PC-3 (cell line): ENCODE measurements at regions not wholly inside any gene's neighbourhood (a gene's known extent, or its start where the extent isn't known, plus 50 kb on each side); places are given as distances from the start of the nearest gene placed in this dataset.

Experiments
- ATAC-seq: fragments of 200-7000 bp; cut with Tn5 transposase; 2 replicates; pipeline ENCODE4 v1.9.1; 2020; ENCODE audit warnings: mild to moderate bottlenecking, moderate library complexity
- BruUV-seq: library from RNA; stranded (reverse); fragments of 400-500 nt; replicated peaks from 2 replicates; lab custom pipeline; 2021; lab: Mats Ljungman, UMichigan
- CTCF ChIA-PET: fragments of 300-600 bp; sonication (Branson Sonifier 250); formaldehyde crosslinking; loops from one replicate; lab custom pipeline; 2022; ENCODE audit warnings: antibody characterized with exemption; lab: Charles Lee
- POLR2A ChIA-PET: fragments of 300-600 bp; sonication (Branson Sonifier 250); formaldehyde crosslinking; loops from one replicate; lab custom pipeline; 2022; ENCODE audit warnings: antibody characterized with exemption; ENCODE audit not compliant: unreplicated experiment; lab: Charles Lee
- DNase-seq: peaks from one replicate; pipeline ENCODE4 v3.0.0-alpha.2; 2015
- H2AFZ ChIP-seq: fragments of 300-600 bp; sonication (generic); 2 replicates; pipeline ENCODE4 v1.6.0; 2016; ENCODE audit warnings: antibody characterized with exemption, low read length
- H3F3A ChIP-seq: fragments of 300-600 bp; sonication (generic); one replicate; pipeline ENCODE4 v1.6.0; 2017; ENCODE audit warnings: antibody characterized with exemption, low read length, control low read depth, mild to moderate bottlenecking; ENCODE audit not compliant: unreplicated experiment
- H3K27ac ChIP-seq: fragments of 300-600 bp; sonication (generic); 2 replicates; pipeline ENCODE4 v1.5.1; 2016; ENCODE audit warnings: mild to moderate bottlenecking, low read length
- H3K27me3 ChIP-seq: fragments of 300-600 bp; sonication (generic); 2 replicates; pipeline ENCODE4 v1.6.1; 2016; ENCODE audit warnings: low read length, mixed read lengths
- H3K36me3 ChIP-seq: fragments of 300-600 bp; sonication (generic); 2 replicates; pipeline ENCODE4 v1.6.1; 2016; ENCODE audit warnings: low read depth, mixed run types, low read length, mixed read lengths
- H3K4me1 ChIP-seq: fragments of 300-600 bp; sonication (generic); 2 replicates; pipeline ENCODE4 v1.5.1; 2016; ENCODE audit warnings: low read length; ENCODE audit not compliant: insufficient read depth
- H3K4me2 ChIP-seq: fragments of 300-600 bp; sonication (generic); 2 replicates; pipeline ENCODE4 v1.6.0; 2016; ENCODE audit warnings: low read length
- H3K4me3 ChIP-seq: fragments of 300-600 bp; sonication (generic); 2 replicates; pipeline ENCODE4 v1.5.1; 2016; ENCODE audit warnings: mild to moderate bottlenecking, low read length, mixed read lengths
- H3K79me2 ChIP-seq: fragments of 300-600 bp; sonication (generic); 2 replicates; pipeline ENCODE4 v1.6.1; 2017; ENCODE audit warnings: low read length, mixed read lengths
- H3K9ac ChIP-seq: fragments of 300-600 bp; sonication (generic); 2 replicates; pipeline ENCODE4 v1.6.0; 2016; ENCODE audit warnings: mild to moderate bottlenecking, low read length
- H3K9me2 ChIP-seq: fragments of 300-600 bp; sonication (generic); replicated peaks from 2 replicates; pipeline ENCODE4 v1.6.1; 2016; ENCODE audit warnings: mixed run types, low read length, mixed read lengths
- H3K9me3 ChIP-seq: fragments of 300-600 bp; sonication (generic); 2 replicates; pipeline ENCODE4 v1.6.1; 2016; ENCODE audit warnings: low read length, mixed read lengths
- H4K20me1 ChIP-seq: fragments of 300-600 bp; sonication (generic); 2 replicates; pipeline ENCODE4 v1.6.1; 2016; ENCODE audit warnings: low read length, mixed read lengths
- EZH2 ChIP-seq: fragments of 300-600 bp; sonication (generic); IDR thresholded peaks from one replicate; pipeline ENCODE4 v1.6.1; 2017; ENCODE audit warnings: antibody characterized with exemption, mild to moderate bottlenecking, low read length; ENCODE audit not compliant: unreplicated experiment
- EZH2phosphoT487 ChIP-seq: fragments of 300-600 bp; sonication (generic); IDR thresholded peaks from 2 replicates; pipeline ENCODE4 v1.6.1; 2018; ENCODE audit warnings: mild to moderate bottlenecking, antibody characterized with exemption, low read length, borderline replicate concordance
- intact Hi-C: fragments of 100-400 bp; cut with micrococcal nuclease; formaldehyde crosslinking; loops from 2 replicates; pipeline ENCODE4 v1.9.0; 2023
- TF ChIP-seq, protein P1 (sequence below): fragments of 300-600 bp; sonication (generic); conservative IDR thresholded peaks from 2 replicates; pipeline ENCODE4 v1.5.1; 2017; ENCODE audit warnings: antibody characterized with exemption, low read depth, mild to moderate bottlenecking, low read length

DNA sequence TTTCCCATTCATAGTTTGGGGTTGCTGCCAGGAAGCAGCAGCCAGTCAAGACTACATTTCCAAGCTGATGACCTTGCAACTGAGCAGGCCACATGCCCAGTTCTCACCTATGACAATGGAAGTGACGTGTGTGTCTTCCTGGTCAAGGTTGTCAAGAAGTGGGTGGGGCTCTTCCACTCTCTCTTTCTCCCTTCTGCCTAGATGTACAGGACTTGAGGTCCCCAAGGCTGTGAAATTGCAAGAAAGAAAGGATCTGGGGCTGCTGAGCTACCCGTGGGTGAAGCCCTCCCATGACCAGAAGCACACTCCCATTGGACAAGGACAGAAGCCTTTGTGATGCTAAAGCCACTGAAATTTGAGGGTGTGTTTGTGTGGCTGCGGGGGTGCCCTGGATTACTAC lies 175.1 kb downstream of the LINC00237 start:
- TF ChIP-seq, protein P1, sequence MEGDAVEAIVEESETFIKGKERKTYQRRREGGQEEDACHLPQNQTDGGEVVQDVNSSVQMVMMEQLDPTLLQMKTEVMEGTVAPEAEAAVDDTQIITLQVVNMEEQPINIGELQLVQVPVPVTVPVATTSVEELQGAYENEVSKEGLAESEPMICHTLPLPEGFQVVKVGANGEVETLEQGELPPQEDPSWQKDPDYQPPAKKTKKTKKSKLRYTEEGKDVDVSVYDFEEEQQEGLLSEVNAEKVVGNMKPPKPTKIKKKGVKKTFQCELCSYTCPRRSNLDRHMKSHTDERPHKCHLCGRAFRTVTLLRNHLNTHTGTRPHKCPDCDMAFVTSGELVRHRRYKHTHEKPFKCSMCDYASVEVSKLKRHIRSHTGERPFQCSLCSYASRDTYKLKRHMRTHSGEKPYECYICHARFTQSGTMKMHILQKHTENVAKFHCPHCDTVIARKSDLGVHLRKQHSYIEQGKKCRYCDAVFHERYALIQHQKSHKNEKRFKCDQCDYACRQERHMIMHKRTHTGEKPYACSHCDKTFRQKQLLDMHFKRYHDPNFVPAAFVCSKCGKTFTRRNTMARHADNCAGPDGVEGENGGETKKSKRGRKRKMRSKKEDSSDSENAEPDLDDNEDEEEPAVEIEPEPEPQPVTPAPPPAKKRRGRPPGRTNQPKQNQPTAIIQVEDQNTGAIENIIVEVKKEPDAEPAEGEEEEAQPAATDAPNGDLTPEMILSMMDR = no peak
- TF ChIP-seq EZH2phosphoT487 (no peak), EZH2 (no peak)
- DNase-seq (no peak), ATAC-seq (no peak)
- intact Hi-C loops = no loop called here
- ChIA-PET CTCF (no interaction called here), POLR2A (no interaction called here)
- no peak overlapping the region for H3K4me2 ChIP-seq
- H2AFZ ChIP-seq = no peak overlapping the region
- H4K20me1 ChIP-seq = no peaks in the 10 kb centered on the region
- no TSS peak for BruUV-seq
- no peaks in the 10 kb centered on the region for H3K9me2 ChIP-seq
- no peaks in the 10 kb centered on the region for H3K36me3 ChIP-seq
- no peak overlapping the region for H3K4me3 ChIP-seq
- H3K27ac ChIP-seq = no peak overlapping the region
- peaks cover 60% of the 10 kb centered on the region for H3K27me3 ChIP-seq
- no peaks in the 10 kb centered on the region for H3F3A ChIP-seq
- H3K79me2 ChIP-seq = no peaks in the 10 kb centered on the region
- H3K4me1 ChIP-seq = no peaks in the 10 kb centered on the region
- no peak overlapping the region for H3K9ac ChIP-seq
- H3K9me3 ChIP-seq = no peaks in the 10 kb centered on the region

DNA sequence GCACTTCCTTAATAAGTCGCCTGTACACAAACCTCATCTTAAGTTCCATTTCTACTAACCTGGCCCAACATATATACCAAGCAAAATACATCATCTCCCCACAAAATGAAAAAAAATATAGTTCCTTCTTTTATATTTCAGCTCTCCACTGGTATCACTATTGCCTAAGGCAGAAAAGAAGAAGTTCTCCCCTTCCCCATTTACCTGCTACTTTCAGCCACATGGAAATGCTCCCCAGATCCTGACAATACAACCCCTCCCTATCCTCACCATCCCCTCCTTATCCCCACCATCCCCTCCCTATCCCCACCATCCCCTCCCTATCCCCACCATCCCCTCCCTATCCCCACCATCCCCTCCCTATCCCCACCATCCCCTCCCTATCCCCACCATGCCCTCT lies 175.7 kb downstream of the LINC00237 start:
- intact Hi-C loops = no loop called here
- Histone ChIP-seq H3K9ac (no peak overlapping the region), H3K4me1 (no peaks in the 10 kb centered on the region), H3K27me3 (peaks cover 60% of the 10 kb centered on the region), H3K36me3 (no peaks in the 10 kb centered on the region), H3K9me3 (no peaks in the 10 kb centered on the region), H3K4me2 (no peak overlapping the region), H3K79me2 (no peaks in the 10 kb centered on the region), H2AFZ (no peak overlapping the region), H3K4me3 (no peak overlapping the region), H3F3A (no peaks in the 10 kb centered on the region), H3K9me2 (no peaks in the 10 kb centered on the region), H4K20me1 (no peaks in the 10 kb centered on the region), H3K27ac (no peak overlapping the region)
- no peak for ATAC-seq
- ChIA-PET POLR2A (no interaction called here), CTCF (no interaction called here)
- no TSS peak for BruUV-seq
- no peak for DNase-seq
- no peak for TF ChIP-seq EZH2phosphoT487
- TF ChIP-seq, protein P1 = no peak
- TF ChIP-seq EZH2 = no peak

DNA sequence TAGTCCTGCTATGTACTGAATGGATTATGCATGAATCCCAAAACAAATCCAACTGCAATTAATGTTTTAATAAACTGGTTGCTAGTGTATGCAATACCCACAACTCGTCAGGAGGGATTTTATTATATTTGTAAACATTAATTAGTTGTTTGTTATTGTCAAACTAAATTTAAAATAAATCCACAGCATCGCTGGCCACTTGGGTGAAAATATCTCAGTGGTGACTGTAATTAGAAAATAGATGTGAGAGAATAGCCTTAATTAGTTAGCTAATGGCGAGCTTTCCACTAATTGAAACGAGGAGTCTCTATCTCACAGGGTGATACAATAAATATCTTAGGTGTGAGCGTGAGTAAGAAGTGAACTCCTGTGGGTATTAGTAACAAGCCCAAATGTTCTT lies 176.8 kb downstream of the LINC00237 start:
- Histone ChIP-seq H3K9me3 (no peaks in the 10 kb centered on the region), H2AFZ (no peak overlapping the region), H3K4me3 (no peak overlapping the region), H3K4me2 (no peak overlapping the region), H4K20me1 (no peaks in the 10 kb centered on the region), H3K27me3 (peaks cover 54% of the 10 kb centered on the region), H3K9me2 (no peaks in the 10 kb centered on the region), H3K4me1 (no peaks in the 10 kb centered on the region), H3K9ac (no peak overlapping the region), H3K27ac (no peak overlapping the region), H3K79me2 (no peaks in the 10 kb centered on the region), H3K36me3 (no peaks in the 10 kb centered on the region), H3F3A (no peaks in the 10 kb centered on the region)
- no peak for DNase-seq
- no TSS peak for BruUV-seq
- no peak for ATAC-seq
- POLR2A ChIA-PET = no interaction called here
- CTCF ChIA-PET = no interaction called here
- intact Hi-C loops = no loop called here
- no peak for TF ChIP-seq EZH2phosphoT487
- TF ChIP-seq, protein P1 = no peak
- TF ChIP-seq EZH2 = no peak
